Vagina (tissue), 2 donors: ENCODE measurements at regions not wholly inside any gene's neighbourhood (a gene's known extent, or its start where the extent isn't known, plus 50 kb on each side); places are given as distances from the start of the nearest gene placed in this dataset.

ENCODE experiments used
- POLR2AphosphoS5 ChIP-seq, 2 donors: sonication (generic); formaldehyde crosslinking; IDR thresholded peaks; one replicate each; pipeline ENCODE4 v1.9.0; 2017; ENCODE audit warnings: antibody characterized with exemption in 2 of 2, mild to moderate bottlenecking in 2 of 2, low read depth in 1 of 2; ENCODE audit not compliant: insufficient read depth in 1 of 2
- TF ChIP-seq, protein P1 (sequence below), 3 experiments: fragments of 450-650 bp in 2 of 3; fragments of 200-600 bp in 1 of 3; sonication (generic) in 1 of 3; IDR thresholded peaks; one replicate each; pipeline ENCODE4 v1.5.1; 2017 to 2019; ENCODE audit warnings: antibody characterized with exemption in 3 of 3, mild to moderate bottlenecking in 2 of 3, moderate library complexity in 2 of 3

DNA sequence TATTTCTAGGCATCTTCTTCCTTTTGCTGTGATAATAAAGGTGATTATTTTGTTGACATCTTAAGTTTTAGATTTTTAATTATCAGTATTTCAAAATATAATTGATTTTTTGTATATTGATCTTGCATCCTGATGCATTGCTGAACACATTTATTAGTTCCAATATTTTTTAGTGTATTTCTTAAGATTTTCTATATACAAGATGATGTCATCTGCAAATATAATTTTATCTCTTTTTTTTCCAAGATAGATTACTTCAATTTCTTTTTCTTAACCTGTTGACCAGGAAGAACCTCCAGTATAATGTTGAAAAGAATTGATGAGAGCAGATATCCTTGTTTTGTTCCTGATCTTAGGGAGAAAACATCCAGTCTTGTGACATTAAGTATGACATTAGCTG, 54.8 kb upstream of the LRRN2 start:
- TF ChIP-seq, protein P1, sequence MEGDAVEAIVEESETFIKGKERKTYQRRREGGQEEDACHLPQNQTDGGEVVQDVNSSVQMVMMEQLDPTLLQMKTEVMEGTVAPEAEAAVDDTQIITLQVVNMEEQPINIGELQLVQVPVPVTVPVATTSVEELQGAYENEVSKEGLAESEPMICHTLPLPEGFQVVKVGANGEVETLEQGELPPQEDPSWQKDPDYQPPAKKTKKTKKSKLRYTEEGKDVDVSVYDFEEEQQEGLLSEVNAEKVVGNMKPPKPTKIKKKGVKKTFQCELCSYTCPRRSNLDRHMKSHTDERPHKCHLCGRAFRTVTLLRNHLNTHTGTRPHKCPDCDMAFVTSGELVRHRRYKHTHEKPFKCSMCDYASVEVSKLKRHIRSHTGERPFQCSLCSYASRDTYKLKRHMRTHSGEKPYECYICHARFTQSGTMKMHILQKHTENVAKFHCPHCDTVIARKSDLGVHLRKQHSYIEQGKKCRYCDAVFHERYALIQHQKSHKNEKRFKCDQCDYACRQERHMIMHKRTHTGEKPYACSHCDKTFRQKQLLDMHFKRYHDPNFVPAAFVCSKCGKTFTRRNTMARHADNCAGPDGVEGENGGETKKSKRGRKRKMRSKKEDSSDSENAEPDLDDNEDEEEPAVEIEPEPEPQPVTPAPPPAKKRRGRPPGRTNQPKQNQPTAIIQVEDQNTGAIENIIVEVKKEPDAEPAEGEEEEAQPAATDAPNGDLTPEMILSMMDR (IDR thresholded peaks at IDR 0.05), result no peak
- TF ChIP-seq POLR2AphosphoS5 (IDR thresholded peaks at IDR 0.05; ENCODE audit: insufficient read depth in 1 of 2, low read depth in 1 of 2), result no peak
